NB4 (cell line): ENCODE measurements at regions not wholly inside any gene's neighbourhood (a gene's known extent, or its start where the extent isn't known, plus 50 kb on each side); places are given as distances from the start of the nearest gene placed in this dataset.

Experiments
- DNase-seq: peaks from one replicate; pipeline ENCODE4 v3.0.0; 2010; ENCODE audit warnings: low read depth
- H3K4me3 ChIP-seq: one replicate; pipeline ENCODE4 v1.5.1; 2011; ENCODE audit warnings: mild to moderate bottlenecking, low read depth, low read length, moderate library complexity
- MYC ChIP-seq: IDR thresholded peaks from 2 replicates; pipeline ENCODE4 v1.6.1; 2011; ENCODE audit warnings: low read depth, low read length
- POLR2A ChIP-seq: IDR thresholded peaks from 2 replicates; pipeline ENCODE4 v1.6.1; 2011; ENCODE audit warnings: mild to moderate bottlenecking; ENCODE audit not compliant: insufficient read length; ENCODE audit errors: extremely low read depth
- TF ChIP-seq, protein P1 (sequence below): IDR thresholded peaks from one replicate; pipeline ENCODE4 v1.5.1; 2012; ENCODE audit warnings: low read depth, low read length
- TF ChIP-seq, protein P2 (sequence below): IDR thresholded peaks from 2 replicates; pipeline ENCODE4 v1.6.1; 2011; ENCODE audit warnings: low read depth, low read length

DNA sequence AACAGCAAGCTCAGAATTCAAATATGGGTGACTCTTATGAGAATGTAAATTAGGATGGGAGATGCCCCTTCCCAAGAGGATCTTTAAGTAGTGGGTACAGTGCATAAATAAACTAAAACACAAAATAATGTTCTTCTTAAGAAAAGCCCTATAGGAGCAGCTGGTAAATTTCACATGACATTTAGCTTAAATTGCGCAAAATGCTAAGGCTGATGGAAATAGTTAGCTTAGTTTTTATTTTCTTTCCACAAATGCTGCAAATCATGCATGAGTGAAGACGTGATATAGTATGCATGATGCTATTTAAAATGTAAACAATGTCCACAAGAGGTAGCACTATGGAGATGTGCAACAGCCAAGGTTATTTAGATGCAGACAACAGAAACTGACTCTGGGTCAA, 328.1 kb downstream of the ATP23 start:
- DNase-seq, result no peak
- TF ChIP-seq, protein P1, sequence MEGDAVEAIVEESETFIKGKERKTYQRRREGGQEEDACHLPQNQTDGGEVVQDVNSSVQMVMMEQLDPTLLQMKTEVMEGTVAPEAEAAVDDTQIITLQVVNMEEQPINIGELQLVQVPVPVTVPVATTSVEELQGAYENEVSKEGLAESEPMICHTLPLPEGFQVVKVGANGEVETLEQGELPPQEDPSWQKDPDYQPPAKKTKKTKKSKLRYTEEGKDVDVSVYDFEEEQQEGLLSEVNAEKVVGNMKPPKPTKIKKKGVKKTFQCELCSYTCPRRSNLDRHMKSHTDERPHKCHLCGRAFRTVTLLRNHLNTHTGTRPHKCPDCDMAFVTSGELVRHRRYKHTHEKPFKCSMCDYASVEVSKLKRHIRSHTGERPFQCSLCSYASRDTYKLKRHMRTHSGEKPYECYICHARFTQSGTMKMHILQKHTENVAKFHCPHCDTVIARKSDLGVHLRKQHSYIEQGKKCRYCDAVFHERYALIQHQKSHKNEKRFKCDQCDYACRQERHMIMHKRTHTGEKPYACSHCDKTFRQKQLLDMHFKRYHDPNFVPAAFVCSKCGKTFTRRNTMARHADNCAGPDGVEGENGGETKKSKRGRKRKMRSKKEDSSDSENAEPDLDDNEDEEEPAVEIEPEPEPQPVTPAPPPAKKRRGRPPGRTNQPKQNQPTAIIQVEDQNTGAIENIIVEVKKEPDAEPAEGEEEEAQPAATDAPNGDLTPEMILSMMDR, result no peak
- no peak for TF ChIP-seq MYC
- TF ChIP-seq POLR2A, result no peak
- TF ChIP-seq, protein P2, sequence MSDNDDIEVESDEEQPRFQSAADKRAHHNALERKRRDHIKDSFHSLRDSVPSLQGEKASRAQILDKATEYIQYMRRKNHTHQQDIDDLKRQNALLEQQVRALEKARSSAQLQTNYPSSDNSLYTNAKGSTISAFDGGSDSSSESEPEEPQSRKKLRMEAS, result no peak
- H3K4me3 ChIP-seq, result no peak overlapping the region

DNA sequence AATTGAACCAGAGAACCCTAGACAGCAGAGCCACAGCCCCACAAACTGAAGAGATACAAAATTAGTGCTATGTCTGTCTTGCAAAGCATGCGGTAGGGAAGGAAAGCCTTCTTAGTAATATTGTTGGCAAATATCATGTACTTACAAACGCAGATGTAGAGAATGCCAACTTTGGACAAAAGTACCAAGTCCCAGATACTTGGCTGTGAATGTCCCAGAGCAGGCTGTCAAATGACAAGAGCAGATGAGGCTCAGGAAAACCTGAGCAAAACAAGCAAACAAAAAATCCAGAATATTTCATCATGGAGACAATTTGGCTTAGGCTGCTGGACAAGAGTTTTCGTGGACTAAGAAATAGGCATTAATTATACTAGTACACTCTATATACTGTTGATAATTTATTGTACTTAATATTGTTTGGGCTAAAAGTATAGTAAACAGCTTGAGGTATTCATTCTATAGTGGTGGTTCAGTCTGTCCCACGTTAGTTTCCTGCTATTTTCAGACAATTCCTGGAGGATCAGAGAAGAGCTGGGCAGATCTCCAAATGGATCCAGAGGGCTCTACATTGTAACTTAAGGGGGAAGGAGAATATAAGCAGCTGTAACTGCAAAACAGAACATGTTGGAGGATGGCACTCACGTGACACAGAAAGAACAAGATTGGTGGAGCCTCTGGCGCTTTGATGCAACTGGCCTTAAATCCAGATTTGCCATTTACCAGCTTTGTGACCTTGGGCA, 329.8 kb downstream of the ATP23 start:
- no peak for DNase-seq
- TF ChIP-seq MYC (no peak), POLR2A (no peak)
- TF ChIP-seq, protein P2, result no peak
- TF ChIP-seq, protein P1, result no peak
- H3K4me3 ChIP-seq, result no peak overlapping the region

DNA sequence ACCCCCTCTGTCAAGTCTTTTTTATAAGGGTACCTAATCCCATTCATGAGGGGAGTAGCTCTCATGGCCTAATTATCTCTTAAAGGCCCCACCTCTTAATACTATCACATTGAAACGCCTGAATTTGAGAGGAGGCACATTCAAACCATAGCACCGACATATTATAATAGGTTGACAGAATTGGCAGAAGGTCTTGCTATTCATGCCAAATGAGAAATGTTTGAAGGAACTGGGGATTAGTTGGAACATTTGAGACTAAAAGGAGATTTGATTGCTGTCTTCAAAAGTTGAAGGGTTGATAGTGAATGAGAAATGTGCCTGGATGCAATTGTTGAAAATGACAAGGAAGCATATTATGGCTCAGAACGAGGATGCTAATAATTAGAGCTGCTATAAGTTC, 331.1 kb downstream of the ATP23 start:
- H3K4me3 ChIP-seq, result no peak overlapping the region
- no peak for DNase-seq
- TF ChIP-seq, protein P2, result no peak
- TF ChIP-seq MYC (no peak), POLR2A (no peak)
- TF ChIP-seq, protein P1, result no peak

DNA sequence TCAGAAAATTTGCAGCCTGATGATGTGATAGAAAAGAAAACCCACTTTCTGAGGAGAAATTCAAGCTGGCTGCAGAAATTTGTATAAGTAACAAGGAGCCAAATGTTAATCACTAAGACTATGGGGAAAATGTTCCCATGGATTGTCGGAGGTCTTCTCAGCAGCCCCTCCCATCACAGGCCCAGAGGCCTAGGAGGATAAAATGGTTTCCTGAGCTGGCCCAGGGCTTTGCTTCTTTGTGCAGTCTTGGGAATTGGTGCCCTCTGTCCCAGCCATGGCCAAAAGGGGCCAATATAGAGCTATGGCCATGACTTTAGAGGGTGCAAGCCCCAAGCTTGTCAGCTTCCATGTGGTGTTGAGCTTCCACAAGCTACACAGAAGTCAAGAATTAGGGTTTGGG, 335.9 kb downstream of the ATP23 start:
- H3K4me3 ChIP-seq, result no peak overlapping the region
- TF ChIP-seq, protein P2, result no peak
- TF ChIP-seq MYC (no peak), POLR2A (no peak)
- TF ChIP-seq, protein P1, result no peak

DNA sequence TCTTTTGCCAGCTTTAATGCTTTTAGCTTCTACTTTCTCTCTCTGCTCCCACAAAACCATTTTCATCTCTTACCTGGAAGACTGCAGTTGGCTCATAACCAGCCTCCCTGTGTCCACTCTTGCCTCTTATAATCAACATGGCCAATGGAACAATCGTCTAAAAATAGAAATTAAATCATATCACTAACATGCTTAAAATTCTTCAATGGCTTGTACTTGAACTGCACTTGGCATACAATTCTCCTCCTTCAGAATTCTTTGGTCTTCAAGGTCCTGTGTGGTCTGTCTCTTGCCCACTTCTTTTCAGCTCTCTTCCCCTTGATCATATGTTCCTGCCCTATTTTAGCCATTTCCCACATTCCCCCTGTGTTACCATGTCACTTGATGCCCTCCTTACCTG, 342.2 kb downstream of the ATP23 start:
- no peak overlapping the region for H3K4me3 ChIP-seq
- no peak for DNase-seq
- TF ChIP-seq POLR2A, result no peak
- TF ChIP-seq MYC, result no peak
- TF ChIP-seq, protein P1, result no peak
- TF ChIP-seq, protein P2, result no peak

More for the DNA sequence above, 335.9 kb downstream of the ATP23 start:
- DNase-seq, result no peak
